Tibial nerve (tissue), 4 donors: ENCODE measurements at regions not wholly inside any gene's neighbourhood (a gene's known extent, or its start where the extent isn't known, plus 50 kb on each side); places are given as distances from the start of the nearest gene placed in this dataset.

ENCODE experiments used
- DNase-seq, 2 donors: peaks; one replicate each; pipeline ENCODE4 v3.0.0-alpha.2; 2019; ENCODE audit warnings: low spot score in 2 of 2
- H3K27ac ChIP-seq, 4 donors: fragments of 200-600 bp; sonication (generic) in 3 of 4; one replicate each; pipeline ENCODE4 v1.5.1; 2017 to 2019; ENCODE audit warnings: mild to moderate bottlenecking in 1 of 4
- H3K27me3 ChIP-seq, 2 donors: fragments of 200-600 bp; sonication (generic) in 1 of 2; one replicate each; pipeline versions ENCODE4 v1.5.1 to v1.6.0; 2017 to 2019
- H3K36me3 ChIP-seq, 3 donors: fragments of 200-600 bp; sonication (generic); one replicate each; pipeline ENCODE4 v1.5.1; 2018 to 2019
- H3K4me1 ChIP-seq, 4 donors: fragments of 200-600 bp; sonication (generic) in 3 of 4; one replicate each; pipeline ENCODE4 v1.5.1; 2017 to 2019
- H3K4me3 ChIP-seq, 4 donors: fragments of 200-600 bp; sonication (generic) in 3 of 4; one replicate each; pipeline ENCODE4 v1.5.1; 2017 to 2019; ENCODE audit warnings: mild to moderate bottlenecking in 1 of 4, moderate library complexity in 1 of 4
- H3K9me3 ChIP-seq, 4 donors: fragments of 200-600 bp; sonication (generic) in 3 of 4; one replicate each; pipeline ENCODE4 v1.5.1; 2017 to 2019
- EP300 ChIP-seq, 2 donors: sonication (generic); formaldehyde crosslinking; IDR thresholded peaks; one replicate each; pipeline ENCODE4 v1.6.1; 2017; ENCODE audit warnings: antibody characterized with exemption in 2 of 2, mild to moderate bottlenecking in 1 of 2
- POLR2A ChIP-seq, 2 donors: fragments of 450-650 bp; IDR thresholded peaks; one replicate each; pipeline ENCODE4 v1.6.1; 2017; ENCODE audit warnings: antibody characterized with exemption in 2 of 2, mild to moderate bottlenecking in 2 of 2, moderate library complexity in 2 of 2
- WGBS, 2 donors: methylation state at CpG; one replicate each; pipeline ENCODE4 v1.1.5; 2018; 5-methylcytosine and 5-hydroxymethylcytosine counted together
- TF ChIP-seq, protein P1 (sequence below), 5 experiments: fragments of 200-600 bp in 3 of 5; fragments of 450-650 bp in 2 of 5; sonication (generic) in 3 of 5; IDR thresholded peaks; one replicate each; pipeline ENCODE4 v1.5.1; 2016 to 2019; ENCODE audit warnings: antibody characterized with exemption in 5 of 5, mild to moderate bottlenecking in 3 of 5, moderate library complexity in 2 of 5

DNA sequence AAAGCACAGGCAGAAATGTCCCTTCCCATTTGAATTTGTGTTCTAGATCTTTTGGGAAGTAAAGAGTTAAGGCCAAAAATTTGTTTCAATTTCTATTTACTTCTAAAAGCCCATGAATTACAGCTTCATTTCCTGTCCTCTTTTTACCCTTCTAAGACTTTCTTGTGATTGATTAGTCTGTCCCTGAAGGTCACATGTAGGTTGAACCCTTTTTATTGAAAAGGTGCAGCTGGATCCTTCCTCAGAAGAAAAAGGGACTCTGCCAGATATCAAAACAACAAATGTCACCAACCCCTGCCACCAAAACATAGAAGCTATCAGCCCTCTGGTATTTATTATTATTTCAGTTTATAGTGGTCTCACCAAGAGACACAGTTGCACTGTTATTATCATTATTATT is 424.9 kb upstream of the DPP6 start:
- Histone ChIP-seq H3K9me3 (peaks cover 0 to 2% (median 0%) of the 10 kb centered on the region in 4 donors), H3K4me3 (no peak overlapping the region), H3K27me3 (no peaks in the 10 kb centered on the region), H3K36me3 (no peaks in the 10 kb centered on the region), H3K27ac (no peak overlapping the region), H3K4me1 (no peaks in the 10 kb centered on the region)
- TF ChIP-seq, protein P1, sequence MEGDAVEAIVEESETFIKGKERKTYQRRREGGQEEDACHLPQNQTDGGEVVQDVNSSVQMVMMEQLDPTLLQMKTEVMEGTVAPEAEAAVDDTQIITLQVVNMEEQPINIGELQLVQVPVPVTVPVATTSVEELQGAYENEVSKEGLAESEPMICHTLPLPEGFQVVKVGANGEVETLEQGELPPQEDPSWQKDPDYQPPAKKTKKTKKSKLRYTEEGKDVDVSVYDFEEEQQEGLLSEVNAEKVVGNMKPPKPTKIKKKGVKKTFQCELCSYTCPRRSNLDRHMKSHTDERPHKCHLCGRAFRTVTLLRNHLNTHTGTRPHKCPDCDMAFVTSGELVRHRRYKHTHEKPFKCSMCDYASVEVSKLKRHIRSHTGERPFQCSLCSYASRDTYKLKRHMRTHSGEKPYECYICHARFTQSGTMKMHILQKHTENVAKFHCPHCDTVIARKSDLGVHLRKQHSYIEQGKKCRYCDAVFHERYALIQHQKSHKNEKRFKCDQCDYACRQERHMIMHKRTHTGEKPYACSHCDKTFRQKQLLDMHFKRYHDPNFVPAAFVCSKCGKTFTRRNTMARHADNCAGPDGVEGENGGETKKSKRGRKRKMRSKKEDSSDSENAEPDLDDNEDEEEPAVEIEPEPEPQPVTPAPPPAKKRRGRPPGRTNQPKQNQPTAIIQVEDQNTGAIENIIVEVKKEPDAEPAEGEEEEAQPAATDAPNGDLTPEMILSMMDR (IDR thresholded peaks at IDR 0.05), result no peak
- TF ChIP-seq POLR2A (IDR thresholded peaks at IDR 0.05) (no peak), EP300 (IDR thresholded peaks at IDR 0.05) (no peak)
- no peak for DNase-seq

DNA sequence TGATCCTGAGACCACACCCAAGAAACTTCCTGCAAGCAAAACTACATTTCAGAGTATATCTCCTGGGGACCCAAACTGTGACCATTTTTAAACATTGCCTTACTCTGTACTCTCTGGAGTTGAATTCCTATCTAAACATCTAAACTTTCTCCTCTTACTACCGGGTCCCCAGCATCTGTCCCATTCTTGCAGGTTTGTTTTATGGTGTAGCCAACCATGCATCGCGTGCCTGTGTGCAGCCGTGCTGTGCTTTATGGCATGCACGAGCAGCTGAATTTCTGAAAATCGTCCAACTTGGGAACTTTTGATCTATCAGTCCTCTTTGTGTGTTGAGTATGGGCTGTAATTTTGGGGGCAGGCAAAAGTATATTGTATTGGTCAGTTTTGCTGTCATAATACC is 423.8 kb upstream of the DPP6 start:
- TF ChIP-seq EP300 (IDR thresholded peaks at IDR 0.05), result no peak
- no peak for TF ChIP-seq POLR2A (IDR thresholded peaks at IDR 0.05)
- TF ChIP-seq, protein P1 (IDR thresholded peaks at IDR 0.05), result no peak
- no peak overlapping the region for H3K27ac ChIP-seq
- DNase-seq, result no peak
- no peaks in the 10 kb centered on the region for H3K27me3 ChIP-seq
- H3K36me3 ChIP-seq, result no peaks in the 10 kb centered on the region
- H3K4me1 ChIP-seq, result no peaks in the 10 kb centered on the region
- H3K4me3 ChIP-seq, result no peak overlapping the region
- H3K9me3 ChIP-seq, result peaks cover 0 to 2% (median 0%) of the 10 kb centered on the region in 4 donors
- 82 to 88% methylated on average over 6 of the region's 6 CpGs for WGBS, 2 donors

- Histone ChIP-seq H3K4me3 (no peak overlapping the region), H3K9me3 (peaks cover 0 to 2% (median 0%) of the 10 kb centered on the region in 4 donors), H3K4me1 (no peaks in the 10 kb centered on the region), H3K27me3 (no peaks in the 10 kb centered on the region), H3K36me3 (no peaks in the 10 kb centered on the region), H3K27ac (no peak overlapping the region)
- 82 to 93% methylated on average over 1 of the region's 1 CpG for WGBS, 2 donors
- TF ChIP-seq POLR2A (IDR thresholded peaks at IDR 0.05) (no peak), EP300 (IDR thresholded peaks at IDR 0.05) (no peak)
- TF ChIP-seq, protein P1 (IDR thresholded peaks at IDR 0.05), result no peak
- no peak for DNase-seq
These were observed 423.4 kb upstream of the DPP6 start for GRCh38 chr7:153628825-153629224.

- TF ChIP-seq, protein P1 (IDR thresholded peaks at IDR 0.05), result no peak
- TF ChIP-seq EP300 (IDR thresholded peaks at IDR 0.05), result no peak
- TF ChIP-seq POLR2A (IDR thresholded peaks at IDR 0.05), result no peak
- WGBS, 2 donors, result 88 to 91% methylated on average over 10 of the region's 10 CpGs
These were observed 413.3 kb upstream of the DPP6 start for GRCh38 chr7:153638821-153639435.

DNA sequence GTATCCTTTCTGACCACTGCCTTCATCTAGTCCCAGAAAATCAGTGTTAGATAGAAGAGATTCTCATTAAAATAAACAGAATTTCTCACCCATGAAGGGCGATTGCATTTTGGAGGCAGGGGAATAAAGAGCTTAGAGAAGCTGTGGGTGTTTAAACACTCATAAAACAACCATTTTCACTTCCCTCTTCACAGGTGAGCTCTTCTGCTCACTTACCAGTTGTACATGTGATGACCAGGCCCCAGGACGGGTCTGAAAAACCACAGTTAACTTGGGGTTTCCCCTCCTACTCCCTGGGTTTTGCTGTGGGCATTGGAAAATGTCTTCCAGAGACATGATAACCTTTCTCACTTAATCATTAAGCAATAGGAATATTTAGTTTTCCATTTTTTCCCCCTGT is 411.6 kb upstream of the DPP6 start:
- H3K4me1 ChIP-seq, result no peaks in the 10 kb centered on the region
- no peak overlapping the region for H3K4me3 ChIP-seq
- TF ChIP-seq, protein P1 (IDR thresholded peaks at IDR 0.05), result no peak
- TF ChIP-seq POLR2A (IDR thresholded peaks at IDR 0.05) (no peak), EP300 (IDR thresholded peaks at IDR 0.05) (no peak)
- no peaks in the 10 kb centered on the region for H3K27me3 ChIP-seq
- H3K27ac ChIP-seq, result no peak overlapping the region
- peaks cover 0 to 44% (median 0%) of the 10 kb centered on the region in 4 donors for H3K9me3 ChIP-seq
- no peaks in the 10 kb centered on the region for H3K36me3 ChIP-seq
- WGBS, 2 donors, result 71 to 77% methylated on average over 2 of the region's 2 CpGs
- DNase-seq, result no peak

More at GRCh38 chr7:153638821-153639435, 413.3 kb upstream of the DPP6 start:
- no peaks in the 10 kb centered on the region for H3K27me3 ChIP-seq
- H3K4me1 ChIP-seq, result no peaks in the 10 kb centered on the region
- no peaks in the 10 kb centered on the region for H3K36me3 ChIP-seq
- H3K27ac ChIP-seq, result no peak overlapping the region
- H3K4me3 ChIP-seq, result no peak overlapping the region
- H3K9me3 ChIP-seq, result peaks cover 0 to 36% (median 0%) of the 10 kb centered on the region in 4 donors
- DNase-seq, result no peak
